H9 (cell line): ENCODE measurements at regions not wholly inside any gene's neighbourhood (a gene's known extent, or its start where the extent isn't known, plus 50 kb on each side); places are given as distances from the start of the nearest gene placed in this dataset.
"Not testable (repeated sequence)": the region's sequence is repeated elsewhere in the genome, so short reads cannot be mapped to it uniquely, and the experiment has no call there.

Experiments
- DNase-seq: peaks from one replicate; pipeline ENCODE4 v3.0.0-alpha.2; 2017
- H2AFZ ChIP-seq: one replicate; pipeline ENCODE4 v1.6.1; 2013; ENCODE audit warnings: mild to moderate bottlenecking, low read length, control low read depth, moderate library complexity
- H2AK5ac ChIP-seq: 2 replicates; pipeline ENCODE4 v1.6.1; 2013; ENCODE audit warnings: low read length, control low read depth, mixed read lengths; ENCODE audit not compliant: insufficient read length
- H2BK120ac ChIP-seq: one replicate; pipeline ENCODE4 v1.6.1; 2013; ENCODE audit warnings: low read depth, mild to moderate bottlenecking, low read length, control low read depth, inconsistent platforms; ENCODE audit not compliant: poor library complexity, severe bottlenecking
- H2BK12ac ChIP-seq: 2 replicates; pipeline ENCODE4 v1.6.1; 2013; ENCODE audit warnings: low read length, control low read depth, mixed read lengths, low read depth; ENCODE audit not compliant: insufficient read length
- H2BK15ac ChIP-seq: 2 replicates; pipeline ENCODE4 v1.6.1; 2013; ENCODE audit warnings: low read depth, low read length, control low read depth
- H2BK20ac ChIP-seq: one replicate; pipeline ENCODE4 v1.6.1; 2013; ENCODE audit warnings: low read depth, mild to moderate bottlenecking, low read length, control low read depth, inconsistent platforms; ENCODE audit not compliant: poor library complexity, severe bottlenecking
- H2BK5ac ChIP-seq: 2 replicates; pipeline ENCODE4 v1.6.1; 2013; ENCODE audit warnings: low read length, control low read depth, mixed read lengths; ENCODE audit not compliant: insufficient read length
- H3K14ac ChIP-seq: 2 replicates; pipeline ENCODE4 v1.6.1; 2013; ENCODE audit warnings: low read length, control low read depth; ENCODE audit not compliant: insufficient read depth
- H3K18ac ChIP-seq: 2 replicates; pipeline ENCODE4 v1.6.1; 2013; ENCODE audit warnings: low read depth, mild to moderate bottlenecking, mixed read lengths, low read length, control low read depth; ENCODE audit not compliant: insufficient read length
- H3K23ac ChIP-seq: 2 replicates; pipeline ENCODE4 v1.6.1; 2013; ENCODE audit warnings: low read length, control low read depth, mixed read lengths, low read depth; ENCODE audit not compliant: insufficient read length
- H3K23me2 ChIP-seq: 2 replicates; pipeline ENCODE4 v1.6.1; 2013; ENCODE audit warnings: low read depth, mild to moderate bottlenecking, mixed read lengths, low read length, control low read depth; ENCODE audit not compliant: insufficient read length, poor library complexity, severe bottlenecking
- H3K27ac ChIP-seq: 2 replicates; pipeline ENCODE4 v1.5.1; 2013; ENCODE audit warnings: low read length, control low read depth, mixed read lengths, low read depth; ENCODE audit not compliant: insufficient read length
- H3K27me3 ChIP-seq: 2 replicates; pipeline ENCODE4 v1.6.1; 2013; ENCODE audit warnings: low read length, control low read depth, inconsistent platforms; ENCODE audit not compliant: insufficient read depth
- H3K4ac ChIP-seq: 2 replicates; pipeline ENCODE4 v1.6.1; 2013; ENCODE audit warnings: low read depth, mild to moderate bottlenecking, control low read depth, inconsistent platforms, low read length, moderate library complexity
- H3K4me1 ChIP-seq: 2 replicates; pipeline ENCODE4 v1.6.1; 2013; ENCODE audit warnings: low read length, control low read depth, inconsistent platforms; ENCODE audit not compliant: insufficient read depth
- H3K4me2 ChIP-seq: 2 replicates; pipeline ENCODE4 v1.6.1; 2013; ENCODE audit warnings: low read length, control low read depth, mixed read lengths; ENCODE audit not compliant: insufficient read length, insufficient read depth
- H3K56ac ChIP-seq: 2 replicates; pipeline ENCODE4 v1.6.1; 2013; ENCODE audit warnings: low read depth, mild to moderate bottlenecking, mixed read lengths, low read length, control low read depth; ENCODE audit not compliant: insufficient read length
- H3K79me1 ChIP-seq: 2 replicates; pipeline ENCODE4 v1.6.1; 2013; ENCODE audit warnings: low read depth, mild to moderate bottlenecking, moderate library complexity, low read length, control low read depth, inconsistent platforms; ENCODE audit not compliant: insufficient read depth, poor library complexity, severe bottlenecking
- H3K79me2 ChIP-seq: 2 replicates; pipeline ENCODE4 v1.6.1; 2013; ENCODE audit warnings: low read length, control low read depth, inconsistent platforms; ENCODE audit not compliant: insufficient read depth
- H3K9ac ChIP-seq: 2 replicates; pipeline ENCODE4 v1.6.1; 2013; ENCODE audit warnings: low read length, control low read depth, mixed read lengths; ENCODE audit not compliant: insufficient read length; ENCODE audit errors: extremely low read depth
- H3K9me3 ChIP-seq: one replicate; pipeline ENCODE4 v1.6.1; 2013; ENCODE audit warnings: low read depth, low read length, inconsistent platforms; ENCODE audit not compliant: control insufficient read depth
- H3T11ph ChIP-seq: one replicate; pipeline ENCODE4 v1.6.1; 2013; ENCODE audit warnings: mild to moderate bottlenecking, low read length, control low read depth, inconsistent platforms
- H4K20me1 ChIP-seq: one replicate; pipeline ENCODE4 v1.6.1; 2013; ENCODE audit not compliant: control insufficient read depth, insufficient read length, insufficient read depth
- H4K5ac ChIP-seq: 2 replicates; pipeline ENCODE4 v1.6.1; 2013; ENCODE audit warnings: low read depth, mild to moderate bottlenecking, mixed read lengths, low read length, control low read depth; ENCODE audit not compliant: insufficient read length
- H4K8ac ChIP-seq: replicated peaks from 2 replicates; pipeline ENCODE4 v1.6.1; 2013; ENCODE audit warnings: low read length, control low read depth, mixed read lengths, low read depth; ENCODE audit not compliant: insufficient read length
- H4K91ac ChIP-seq: 2 replicates; pipeline ENCODE4 v1.6.1; 2013; ENCODE audit warnings: low read depth, mild to moderate bottlenecking, moderate library complexity, mixed read lengths, low read length, control low read depth; ENCODE audit not compliant: insufficient read length
- H3K27ac Mint-ChIP-seq, 3 experiments: 2 replicates in 2 of 3; 3 replicates in 1 of 3; pipeline ENCODE4 v1.8.0; 2020 to 2021; ENCODE audit warnings: mixed read lengths in 3 of 3, mild to moderate bottlenecking in 1 of 3, moderate library complexity in 1 of 3
- H3K27me3 Mint-ChIP-seq: 2 replicates; pipeline ENCODE4 v1.8.0; 2021; ENCODE audit warnings: low read depth, mild to moderate bottlenecking, moderate library complexity, mixed read lengths
- H3K36me3 Mint-ChIP-seq, 3 experiments: 2 replicates in 2 of 3; 3 replicates in 1 of 3; pipeline ENCODE4 v1.8.0; 2020 to 2021; ENCODE audit warnings: low read depth in 3 of 3, mixed read lengths in 3 of 3; ENCODE audit not compliant: insufficient read depth in 1 of 3
- H3K4me1 Mint-ChIP-seq, 2 experiments: 2 replicates each; pipeline ENCODE4 v1.8.0; 2020; ENCODE audit warnings: mixed read lengths in 2 of 2
- H3K4me3 Mint-ChIP-seq, 2 experiments: 2 replicates in 1 of 2; 3 replicates in 1 of 2; pipeline ENCODE4 v1.8.0; 2020 to 2021; ENCODE audit warnings: mild to moderate bottlenecking in 2 of 2, mixed read lengths in 2 of 2, moderate library complexity in 1 of 2
- H3K9me3 Mint-ChIP-seq, 2 experiments: 2 replicates in 1 of 2; 3 replicates in 1 of 2; pipeline ENCODE4 v1.8.0; 2020; ENCODE audit warnings: mild to moderate bottlenecking in 2 of 2, mixed read lengths in 2 of 2, moderate library complexity in 1 of 2
- WGBS: extraction: QIAGEN DNeasy Blood & Tissue Kit; methylation state at CpG from one replicate; pipeline ENCODE4 v1.1.7; 2013; ENCODE audit warnings: missing lambda C conversion rate, low lambda C conversion rate, mixed read lengths; ENCODE audit not compliant: insufficient read length; ENCODE audit errors: extremely low coverage; 5-methylcytosine and 5-hydroxymethylcytosine counted together
- TF ChIP-seq, protein P1 (sequence below): fragments of 200-600 bp; sonication (generic); conservative IDR thresholded peaks from 3 replicates; pipeline ENCODE4 v1.8.0; 2021; ENCODE audit warnings: antibody characterized with exemption, mild to moderate bottlenecking

DNA sequence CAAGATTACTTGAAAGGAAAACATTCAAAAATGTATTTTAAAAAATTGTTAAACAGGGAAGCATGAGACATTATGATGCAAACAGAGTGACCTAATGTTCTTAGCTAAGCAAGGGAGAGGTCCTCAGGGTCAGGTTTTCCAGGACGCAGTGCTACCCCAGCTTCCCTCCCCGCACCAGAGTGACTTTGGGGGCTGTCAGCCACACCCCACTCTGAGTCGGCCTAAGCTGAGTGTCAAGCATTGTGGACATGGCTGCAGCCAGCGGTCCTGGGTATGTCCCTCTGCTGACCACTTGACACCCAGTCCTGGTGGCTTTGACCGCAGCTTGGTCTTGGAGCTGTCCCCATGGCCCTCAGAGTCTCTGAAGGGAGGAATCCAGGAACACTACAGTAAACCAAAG lies 54.9 kb upstream of the CD93 start:
- H2AFZ ChIP-seq: no peak overlapping the region
- no peak overlapping the region for H3K9ac ChIP-seq
- H3K23me2 ChIP-seq: no peaks in the 10 kb centered on the region
- H2BK20ac ChIP-seq: no peak overlapping the region
- no peak overlapping the region for H3K27ac ChIP-seq
- Mint-ChIP-seq H3K27me3 (peaks cover 4% of the 10 kb centered on the region), H3K36me3 (no peaks in the 10 kb centered on the region), H3K4me3 (no peak overlapping the region), H3K27ac (no peak overlapping the region), H3K4me1 (no peaks in the 10 kb centered on the region; a peak in 1 of 4 replicates), H3K9me3 (no peaks in the 10 kb centered on the region)
- no peak overlapping the region for H2BK12ac ChIP-seq
- no peak overlapping the region for H3K18ac ChIP-seq
- H3T11ph ChIP-seq: no peak overlapping the region
- H3K79me2 ChIP-seq: no peaks in the 10 kb centered on the region
- H4K20me1 ChIP-seq: no peaks in the 10 kb centered on the region
- TF ChIP-seq, protein P1, sequence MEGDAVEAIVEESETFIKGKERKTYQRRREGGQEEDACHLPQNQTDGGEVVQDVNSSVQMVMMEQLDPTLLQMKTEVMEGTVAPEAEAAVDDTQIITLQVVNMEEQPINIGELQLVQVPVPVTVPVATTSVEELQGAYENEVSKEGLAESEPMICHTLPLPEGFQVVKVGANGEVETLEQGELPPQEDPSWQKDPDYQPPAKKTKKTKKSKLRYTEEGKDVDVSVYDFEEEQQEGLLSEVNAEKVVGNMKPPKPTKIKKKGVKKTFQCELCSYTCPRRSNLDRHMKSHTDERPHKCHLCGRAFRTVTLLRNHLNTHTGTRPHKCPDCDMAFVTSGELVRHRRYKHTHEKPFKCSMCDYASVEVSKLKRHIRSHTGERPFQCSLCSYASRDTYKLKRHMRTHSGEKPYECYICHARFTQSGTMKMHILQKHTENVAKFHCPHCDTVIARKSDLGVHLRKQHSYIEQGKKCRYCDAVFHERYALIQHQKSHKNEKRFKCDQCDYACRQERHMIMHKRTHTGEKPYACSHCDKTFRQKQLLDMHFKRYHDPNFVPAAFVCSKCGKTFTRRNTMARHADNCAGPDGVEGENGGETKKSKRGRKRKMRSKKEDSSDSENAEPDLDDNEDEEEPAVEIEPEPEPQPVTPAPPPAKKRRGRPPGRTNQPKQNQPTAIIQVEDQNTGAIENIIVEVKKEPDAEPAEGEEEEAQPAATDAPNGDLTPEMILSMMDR: no peak
- no peak overlapping the region for H4K5ac ChIP-seq
- H3K9me3 ChIP-seq: no peaks in the 10 kb centered on the region
- WGBS: no CpG with 5 or more reads among the region's 5 CpGs
- no peak overlapping the region for H3K56ac ChIP-seq
- no peak overlapping the region for H3K4me2 ChIP-seq
- H3K4ac ChIP-seq: no peak overlapping the region
- no peak overlapping the region for H2BK5ac ChIP-seq
- no peak overlapping the region for H3K14ac ChIP-seq
- H2BK120ac ChIP-seq: no peak overlapping the region
- no peak overlapping the region for H2AK5ac ChIP-seq
- H2BK15ac ChIP-seq: no peak overlapping the region
- H3K4me1 ChIP-seq: no peaks in the 10 kb centered on the region
- H3K23ac ChIP-seq: no peak overlapping the region
- H3K79me1 ChIP-seq: no peaks in the 10 kb centered on the region
- no peak overlapping the region for H4K8ac ChIP-seq
- no peak for DNase-seq
- no peaks in the 10 kb centered on the region for H3K27me3 ChIP-seq
- H4K91ac ChIP-seq: no peak overlapping the region

DNA sequence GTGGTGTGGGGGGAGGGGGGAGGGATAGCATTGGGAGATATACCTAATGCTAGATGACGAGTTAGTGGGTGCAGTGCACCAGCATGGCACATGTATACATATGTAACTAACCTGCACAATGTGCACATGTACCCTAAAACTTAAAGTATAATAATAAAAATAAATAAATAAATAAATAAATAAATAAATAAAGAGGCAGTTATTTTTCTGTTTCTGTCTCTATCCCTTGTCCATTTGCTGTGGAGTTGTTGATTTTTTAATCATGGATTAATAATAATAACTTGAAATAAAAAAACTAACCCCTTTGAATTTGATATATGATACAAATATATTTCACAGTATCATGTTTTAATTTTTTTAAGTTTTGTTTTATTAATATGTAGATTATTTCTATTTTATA lies 53.9 kb upstream of the CD93 start:
- H3K4me1 Mint-ChIP-seq: not testable (repeated sequence)

More for the DNA sequence above, 53.9 kb upstream of the CD93 start:
- no CpG with 5 or more reads among the region's 1 CpG for WGBS
- not testable (repeated sequence) for H3K4me3 Mint-ChIP-seq, H3K23ac ChIP-seq, H4K20me1 ChIP-seq, H3K79me2 ChIP-seq, H3K36me3 Mint-ChIP-seq, H4K8ac ChIP-seq, DNase-seq, H3K18ac ChIP-seq, H4K5ac ChIP-seq, H3K4me2 ChIP-seq, H3K27me3 ChIP-seq, H3K27ac ChIP-seq, H2AK5ac ChIP-seq, H3K56ac ChIP-seq, H2BK120ac ChIP-seq, H3K9me3 ChIP-seq, H3K9ac ChIP-seq, H3K4ac ChIP-seq, H2BK15ac ChIP-seq, H3T11ph ChIP-seq, H2AFZ ChIP-seq, H2BK20ac ChIP-seq, H4K91ac ChIP-seq, H3K79me1 ChIP-seq, H3K27me3 Mint-ChIP-seq, H3K4me1 ChIP-seq, H2BK12ac ChIP-seq, H2BK5ac ChIP-seq, H3K9me3 Mint-ChIP-seq, H3K14ac ChIP-seq, H3K23me2 ChIP-seq, H3K27ac Mint-ChIP-seq
